NCI-H774 (cell line): ENCODE measurements at regions not wholly inside any gene's neighbourhood (a gene's known extent, or its start where the extent isn't known, plus 50 kb on each side); places are given as distances from the start of the nearest gene placed in this dataset.
"Not testable (repeated sequence)": the region's sequence is repeated elsewhere in the genome, so short reads cannot be mapped to it uniquely, and the experiment has no call there.

Experiments used
- DNase-seq: peaks from one replicate; lab custom pipeline; 2025; lab: John Stamatoyannopoulos, UW

DNA sequence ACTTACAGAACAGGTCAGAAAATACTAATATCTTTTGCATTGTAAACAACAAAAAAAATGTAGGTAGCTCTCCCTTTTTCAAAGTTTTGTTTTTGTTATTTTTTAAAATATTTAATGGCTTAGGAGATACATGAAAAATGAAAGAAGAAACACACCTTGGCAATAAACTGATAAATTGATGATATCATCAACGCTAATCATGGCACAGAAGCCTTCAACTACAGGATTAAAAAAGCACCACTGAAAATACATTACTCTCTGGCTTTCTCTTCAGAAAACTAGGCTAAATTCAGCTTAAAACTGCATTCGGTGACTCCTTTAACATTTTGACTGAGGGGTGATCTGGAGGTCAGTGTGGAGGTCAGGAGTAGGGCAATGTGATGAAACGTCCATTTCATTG is 1018.8 kb upstream of the FANCL start:
- no peak for DNase-seq

DNA sequence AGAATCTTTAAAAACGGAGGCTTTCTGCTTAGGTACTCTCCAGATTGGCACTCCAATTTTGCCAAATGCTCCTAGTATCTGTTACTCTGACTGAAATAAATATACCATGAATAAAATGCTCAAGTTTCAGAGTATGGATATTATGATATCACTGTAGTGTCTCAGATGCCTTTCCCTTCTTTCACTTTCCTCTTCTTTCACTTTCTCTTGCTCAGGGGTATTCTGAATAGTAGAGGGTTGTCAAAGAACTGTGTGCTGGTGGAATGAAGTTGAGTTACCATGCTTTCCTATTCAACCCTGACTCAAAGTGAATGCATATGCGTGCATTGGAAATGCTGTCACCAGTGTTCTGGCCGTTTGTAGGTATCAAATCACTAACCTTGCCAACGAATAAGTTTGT is 1015.2 kb upstream of the FANCL start:
- no peak for DNase-seq

DNA sequence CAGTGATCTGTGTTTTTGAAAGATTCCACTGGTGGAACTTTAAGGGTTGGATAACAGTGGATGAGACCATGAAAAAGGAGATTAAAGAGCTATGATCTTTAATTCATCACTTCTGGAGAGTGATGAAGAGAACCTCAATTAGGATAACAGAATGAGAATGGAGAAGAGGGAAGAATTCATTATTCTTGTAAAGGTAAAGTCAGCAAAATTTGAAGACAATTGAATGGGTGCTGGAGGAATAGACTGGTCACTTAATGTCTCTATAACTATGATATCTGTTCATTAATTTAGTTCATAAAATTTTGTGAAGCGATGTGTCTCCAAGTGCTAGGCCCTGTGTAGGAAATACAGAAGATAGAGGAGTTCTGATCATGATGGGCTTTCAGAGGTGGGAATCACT is 1013.2 kb upstream of the FANCL start:
- no peak for DNase-seq

DNA sequence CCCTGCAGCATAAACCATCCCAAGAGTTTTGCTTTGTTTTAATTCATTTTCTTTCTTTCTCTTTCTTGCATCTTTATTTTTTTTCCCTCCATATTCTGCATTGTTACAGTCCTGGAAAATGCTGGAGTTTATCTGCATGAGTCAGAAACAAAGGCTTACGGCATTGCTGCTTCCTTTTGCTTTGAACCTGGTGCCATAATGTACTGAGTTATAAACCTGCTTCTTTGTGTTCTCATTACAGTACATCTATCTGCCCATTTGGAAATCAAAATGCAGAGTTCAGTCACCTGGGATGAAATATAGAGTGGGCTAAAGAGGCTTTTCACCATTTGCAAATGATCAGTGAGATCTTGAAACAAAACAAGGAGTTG is 1009.2 kb upstream of the FANCL start:
- DNase-seq: no peak

DNA sequence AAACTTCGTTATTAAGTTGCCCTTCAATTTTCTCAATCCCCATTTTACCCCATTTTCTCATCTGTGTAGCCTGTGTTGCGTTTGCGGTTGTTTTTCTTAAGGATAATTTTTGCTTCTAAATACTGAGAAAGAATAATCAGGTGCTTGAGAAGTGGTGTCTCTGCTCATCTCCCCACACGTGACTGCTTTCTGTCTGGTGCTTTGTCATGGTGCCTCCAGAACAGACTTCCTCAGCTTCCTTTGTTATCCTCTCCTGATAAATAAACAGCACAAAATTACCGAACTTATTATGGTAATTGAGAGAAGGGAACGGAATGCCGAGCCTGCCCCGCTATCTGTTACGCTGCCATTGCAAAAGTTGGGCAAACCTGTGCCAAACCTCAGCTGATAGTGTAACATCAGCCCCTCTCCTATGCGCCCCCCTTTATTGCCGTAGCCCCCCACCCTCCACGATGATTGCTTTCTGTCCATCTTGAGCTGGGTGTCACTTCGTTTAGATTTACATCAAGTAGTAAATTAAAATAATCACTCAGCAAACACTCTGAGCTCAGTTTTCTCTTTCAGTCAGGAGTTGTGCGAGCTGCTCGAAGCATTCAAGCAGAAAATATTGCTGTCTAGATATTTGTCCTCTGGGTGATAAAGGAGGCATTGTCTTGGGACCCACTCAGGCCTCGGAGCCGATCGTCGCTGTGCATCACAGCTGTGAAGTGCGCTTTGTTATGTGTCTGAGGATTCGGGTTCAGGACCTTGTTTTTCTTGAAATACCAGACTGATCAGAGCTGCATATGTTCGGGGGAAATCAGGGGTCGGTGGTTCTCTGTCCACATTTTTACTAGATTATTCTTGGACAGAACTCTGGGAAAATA is 1008.5 kb upstream of the FANCL start:
- DNase-seq: peak; percentile 8

DNA sequence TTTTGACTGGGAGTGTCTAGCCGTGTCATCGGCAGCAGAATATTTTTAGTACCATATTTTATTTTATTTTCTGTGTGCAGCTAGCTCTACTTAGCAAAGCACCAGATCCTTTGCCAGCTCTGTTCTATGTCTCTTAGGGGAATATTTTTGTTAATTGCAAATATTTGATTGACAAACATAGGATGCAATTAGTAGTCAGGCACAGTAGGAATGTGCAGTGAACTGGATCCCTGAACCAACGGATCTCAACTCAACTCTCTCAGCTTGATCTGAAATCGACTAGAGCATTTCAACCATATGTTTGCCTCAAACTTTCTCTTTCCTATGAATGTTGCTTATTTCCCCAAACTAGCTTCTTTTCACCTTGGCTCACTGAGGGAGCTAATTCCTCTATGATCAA is 998.0 kb upstream of the FANCL start:
- no peak for DNase-seq

DNA sequence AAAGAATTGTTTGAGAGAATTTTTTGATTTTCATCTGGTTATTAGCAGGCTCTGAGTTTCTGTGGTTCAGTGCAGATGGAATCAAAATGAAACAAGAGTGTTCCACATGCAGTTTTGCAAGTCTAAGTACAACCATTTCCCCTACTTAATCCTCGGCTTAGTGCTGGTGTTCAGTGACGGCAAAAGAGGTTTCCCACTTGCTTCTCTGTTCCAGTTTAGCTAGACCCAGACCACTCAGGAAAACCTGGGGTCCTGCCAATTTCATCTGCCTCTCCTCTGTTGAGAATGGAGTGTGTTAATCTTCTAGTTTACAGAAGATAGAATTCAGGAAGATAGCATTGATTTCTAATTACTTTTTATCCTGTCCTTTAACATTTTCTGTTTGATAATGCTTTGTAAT is 996.2 kb upstream of the FANCL start:
- DNase-seq: no peak

DNA sequence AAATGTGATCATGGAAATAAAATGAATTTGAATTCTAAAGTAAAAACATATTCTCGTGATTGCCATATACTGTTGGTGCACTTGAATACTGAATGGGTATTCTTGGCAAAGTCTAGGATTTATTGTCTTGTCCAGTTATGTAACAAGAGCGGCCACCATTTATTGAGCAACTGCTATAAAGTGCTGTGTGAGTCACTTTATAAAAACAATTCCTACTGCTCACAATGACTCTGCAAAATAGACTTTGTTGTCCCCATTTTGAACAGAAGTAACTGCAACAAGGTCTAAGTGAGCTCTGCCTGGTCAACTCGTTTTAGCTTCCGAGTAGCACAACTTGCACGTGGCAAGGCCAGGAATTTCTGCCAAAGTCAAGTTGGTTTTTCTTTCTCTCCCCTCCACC is 995.6 kb upstream of the FANCL start:
- DNase-seq: no peak

DNA sequence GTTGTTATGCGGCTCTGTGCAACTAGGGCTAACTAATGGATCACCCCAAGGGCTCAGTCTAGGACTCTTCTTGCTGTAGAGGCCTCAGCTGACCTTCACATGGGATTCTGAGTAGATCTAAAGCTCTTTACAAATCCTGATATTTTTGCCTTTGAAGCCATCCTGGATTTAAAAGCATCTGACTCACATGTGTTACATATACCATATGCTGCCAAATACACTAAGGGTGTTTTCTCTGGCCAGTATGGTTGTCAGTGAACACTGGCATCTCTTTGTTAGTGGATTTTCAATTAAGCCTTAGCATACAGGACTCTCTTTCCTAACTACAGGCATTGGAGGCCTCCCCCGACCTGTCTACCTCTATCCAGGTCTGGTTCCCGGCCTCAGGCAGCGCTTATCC is 992.8 kb upstream of the FANCL start:
- no peak for DNase-seq

DNA sequence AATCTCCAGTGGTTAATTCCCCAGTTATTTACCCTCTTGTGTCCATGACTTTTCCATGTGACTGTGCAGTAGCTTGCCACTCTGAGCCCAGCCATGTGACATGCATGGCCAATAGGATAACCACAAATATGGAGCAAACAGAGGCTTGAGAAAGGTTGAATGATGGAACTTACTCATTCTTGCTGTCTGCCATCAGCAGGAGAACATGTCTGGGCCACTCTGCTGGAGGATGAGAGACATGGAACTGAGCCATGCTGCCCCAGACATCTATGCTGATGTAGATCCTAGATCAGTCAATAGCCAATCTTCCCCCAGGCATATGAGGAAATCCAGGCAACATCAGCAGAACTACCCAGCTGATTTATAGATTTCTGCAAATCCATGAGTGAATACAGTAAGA is 992.3 kb upstream of the FANCL start:
- no peak for DNase-seq

DNA sequence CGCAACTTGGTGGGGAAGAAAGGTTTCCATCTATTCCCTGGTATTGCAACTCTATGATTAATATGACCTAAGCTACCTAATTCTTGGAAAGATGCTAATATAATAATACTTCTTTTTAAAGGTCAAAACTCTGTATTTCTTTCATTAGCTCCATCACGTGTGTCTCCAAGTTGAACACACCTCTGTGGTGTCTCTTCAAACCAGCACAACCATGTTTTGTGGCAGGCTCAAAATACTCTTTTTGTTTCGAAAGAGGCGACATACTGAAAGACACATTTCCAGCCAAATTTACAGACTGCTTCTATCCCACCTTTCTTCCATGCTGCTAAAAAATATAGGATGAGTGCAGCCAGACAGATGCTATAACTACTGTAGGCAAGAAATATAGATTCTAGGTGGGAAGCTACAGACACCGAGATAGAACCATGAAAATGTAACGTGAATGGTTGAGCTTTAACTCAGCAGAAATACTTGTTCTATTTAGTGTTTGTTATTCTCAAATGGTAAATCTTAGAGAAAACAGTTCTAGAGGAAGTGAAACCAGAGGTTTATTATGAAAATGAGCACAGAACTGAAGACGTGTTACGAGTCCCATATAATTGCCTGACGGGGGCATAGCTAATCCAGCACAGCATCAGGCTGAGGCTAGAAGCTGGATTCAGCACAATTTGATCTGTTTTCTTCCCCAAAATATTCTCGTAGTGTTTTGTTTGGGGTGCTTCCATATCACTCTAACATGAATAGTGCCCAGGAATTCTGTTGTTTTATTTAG is 991.5 kb upstream of the FANCL start:
- DNase-seq: no peak

DNA sequence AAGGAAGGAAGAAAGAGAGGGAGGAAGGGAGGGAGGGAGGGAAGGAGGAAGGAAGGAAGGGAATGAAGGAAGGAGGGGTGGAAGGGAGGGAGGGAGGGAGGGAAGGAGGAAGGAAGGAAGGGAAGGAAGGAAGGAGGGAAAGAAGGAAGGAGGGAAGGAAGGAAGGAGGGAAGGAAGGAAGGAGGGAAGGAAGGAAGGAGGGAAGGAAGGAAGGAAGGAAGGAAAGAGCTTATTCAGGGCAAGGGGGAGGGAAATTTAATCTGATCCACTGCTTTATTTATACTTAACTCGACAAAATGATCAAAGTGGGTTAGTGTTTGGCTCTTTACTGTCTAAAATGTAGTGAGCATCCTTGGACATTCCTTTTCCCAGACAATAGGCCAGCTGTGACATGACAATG is 985.2 kb upstream of the FANCL start:
- not testable (repeated sequence) for DNase-seq

DNA sequence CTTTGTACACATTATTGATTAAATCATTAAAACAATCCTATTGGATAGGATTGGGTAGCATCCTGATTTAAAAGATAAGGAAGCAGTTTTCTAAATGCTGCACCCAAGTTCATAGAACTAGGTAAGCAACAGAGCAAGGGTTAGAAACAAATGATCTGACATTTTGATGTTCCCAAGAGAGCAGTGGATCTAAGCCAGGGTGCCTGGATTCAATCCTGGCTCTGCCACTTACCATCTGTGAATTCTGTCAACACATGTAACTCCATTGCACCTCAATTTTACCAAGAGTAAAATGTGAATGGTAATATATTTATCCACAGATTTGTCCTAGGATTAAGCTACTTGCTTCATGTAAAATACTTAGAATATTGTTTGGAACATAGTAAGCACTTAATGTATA is 982.6 kb upstream of the FANCL start:
- DNase-seq: no peak

DNA sequence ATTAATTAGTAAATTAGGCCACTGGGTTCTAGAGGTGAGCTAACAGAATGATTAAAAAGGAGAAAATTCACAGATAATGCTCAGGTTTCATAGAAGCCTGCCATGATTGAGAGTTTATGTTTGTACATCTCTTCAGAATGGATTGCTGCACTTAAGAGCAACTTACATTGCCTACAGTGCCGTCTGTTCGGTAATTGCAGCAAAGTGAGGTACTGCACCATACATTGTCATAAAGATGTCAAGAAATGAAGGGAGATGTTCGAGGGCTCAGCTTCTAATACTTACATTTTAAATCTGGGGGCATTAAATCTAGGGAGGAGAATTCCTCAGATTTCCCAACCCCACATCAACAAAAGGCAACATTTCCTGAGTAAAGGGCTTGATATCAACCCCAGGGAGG is 976.2 kb upstream of the FANCL start:
- no peak for DNase-seq

DNA sequence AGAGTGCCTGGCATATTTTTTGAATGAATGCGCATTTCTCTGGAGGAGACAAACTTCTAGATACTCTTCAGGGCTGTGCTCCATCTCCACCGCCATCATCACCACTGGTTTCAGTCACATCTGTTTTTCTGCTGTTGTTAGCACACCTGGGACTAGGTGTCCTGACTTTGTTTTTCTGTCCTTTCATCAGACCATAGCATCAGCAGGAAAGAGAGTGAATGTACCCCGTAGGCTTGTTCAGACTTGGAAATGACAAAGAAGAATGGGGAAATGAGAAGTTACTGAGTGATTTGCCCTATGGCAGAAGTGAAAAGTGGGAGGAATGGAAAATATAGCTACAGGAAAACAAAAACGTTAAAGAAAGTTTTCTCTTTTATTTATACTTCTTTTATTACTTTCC is 965.2 kb upstream of the FANCL start:
- no peak for DNase-seq

DNA sequence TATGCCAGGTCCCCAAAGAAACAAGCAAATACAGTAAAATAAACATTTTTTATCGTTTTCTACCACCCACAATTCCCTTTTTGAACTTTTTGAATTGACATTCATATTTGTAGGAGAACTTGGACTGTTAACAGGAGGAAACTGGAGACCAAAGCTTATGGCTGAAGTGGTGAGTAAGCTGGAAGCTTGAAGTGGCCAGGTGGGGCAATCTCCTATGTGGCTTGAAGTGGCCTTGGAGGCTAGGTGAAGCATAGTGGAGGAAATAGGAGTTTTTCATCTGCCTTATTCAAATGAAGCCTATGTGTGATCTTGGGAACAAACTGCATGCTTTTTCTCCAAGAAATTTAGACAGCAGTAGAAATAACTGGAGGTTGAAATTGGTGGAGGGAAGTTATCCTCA is 962.9 kb upstream of the FANCL start:
- no peak for DNase-seq

DNA sequence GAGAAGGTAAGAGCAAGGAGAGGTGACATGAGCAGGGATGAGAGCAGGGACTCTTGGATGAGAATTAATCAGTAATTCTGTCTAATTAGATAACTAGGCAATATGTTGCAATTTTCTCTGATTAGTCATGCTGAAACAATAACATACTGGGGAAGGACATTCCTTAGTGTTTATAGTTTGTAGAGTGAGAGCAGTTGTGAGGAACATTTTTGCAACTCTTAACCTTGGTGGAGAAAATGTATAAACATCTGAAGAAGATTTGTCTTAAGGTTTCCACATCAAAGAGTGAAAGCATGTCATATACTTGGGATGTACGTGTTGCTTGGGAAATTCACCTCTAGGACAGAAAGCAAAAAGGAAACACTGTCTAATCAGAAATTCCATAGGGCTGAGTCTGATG is 955.4 kb upstream of the FANCL start:
- no peak for DNase-seq

DNA sequence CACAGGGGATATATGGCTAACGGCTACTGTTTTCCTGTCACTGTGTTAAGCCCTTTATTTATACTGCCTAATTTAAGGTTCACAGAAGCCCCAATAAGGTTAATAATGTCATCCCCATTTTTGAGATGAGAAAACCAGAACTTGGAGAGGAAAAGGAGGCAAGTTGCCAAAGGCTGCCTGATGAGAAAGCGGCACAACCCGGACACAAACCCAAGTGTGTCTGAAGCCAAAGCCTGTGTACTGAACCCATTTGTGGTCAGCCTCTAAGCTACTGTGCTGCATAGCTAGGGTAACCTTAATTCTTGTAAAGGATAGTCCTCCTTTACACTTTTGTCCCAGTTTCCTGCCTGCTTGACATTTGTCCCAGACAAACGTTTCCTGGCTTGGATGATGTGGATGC is 954.7 kb upstream of the FANCL start:
- DNase-seq: no peak

DNA sequence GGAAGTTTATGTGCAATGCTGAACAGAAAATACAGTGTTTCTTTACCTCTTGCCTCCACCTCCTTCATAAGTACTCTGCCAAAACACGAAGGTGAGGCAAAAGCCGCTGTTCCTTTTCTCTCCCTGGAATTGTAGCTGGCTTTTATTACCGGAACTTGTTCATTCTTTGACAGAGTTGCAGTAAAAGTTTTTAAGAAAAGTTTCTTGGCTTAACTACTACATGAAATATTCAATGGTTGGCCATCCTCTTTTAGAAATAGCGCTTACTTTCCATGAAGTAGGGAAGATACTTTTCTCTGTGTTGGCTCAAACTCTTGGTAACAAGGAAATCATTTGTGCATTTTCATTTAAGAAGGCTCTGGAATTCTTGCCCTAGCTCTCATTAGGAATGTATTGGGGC is 950.7 kb upstream of the FANCL start:
- DNase-seq: no peak

DNA sequence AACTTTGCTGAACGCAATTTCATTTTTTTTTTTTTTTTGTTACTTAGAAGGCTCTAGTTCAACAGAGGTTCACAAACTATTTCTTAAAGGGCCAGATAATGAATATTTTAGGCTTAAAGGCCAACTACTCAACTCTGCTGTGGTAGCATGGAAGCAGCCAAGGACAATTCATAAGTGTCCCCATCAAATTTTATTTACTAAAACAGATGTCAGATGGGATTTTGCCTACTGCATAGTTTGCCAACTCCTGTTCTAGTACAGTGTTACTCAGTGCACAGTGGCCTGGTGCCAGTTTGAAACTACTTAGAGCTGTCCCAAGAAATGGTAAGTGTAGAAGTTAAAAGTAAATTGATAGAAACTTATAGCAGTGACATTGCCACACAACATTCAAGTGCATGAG is 949.4 kb upstream of the FANCL start:
- DNase-seq: no peak

DNA sequence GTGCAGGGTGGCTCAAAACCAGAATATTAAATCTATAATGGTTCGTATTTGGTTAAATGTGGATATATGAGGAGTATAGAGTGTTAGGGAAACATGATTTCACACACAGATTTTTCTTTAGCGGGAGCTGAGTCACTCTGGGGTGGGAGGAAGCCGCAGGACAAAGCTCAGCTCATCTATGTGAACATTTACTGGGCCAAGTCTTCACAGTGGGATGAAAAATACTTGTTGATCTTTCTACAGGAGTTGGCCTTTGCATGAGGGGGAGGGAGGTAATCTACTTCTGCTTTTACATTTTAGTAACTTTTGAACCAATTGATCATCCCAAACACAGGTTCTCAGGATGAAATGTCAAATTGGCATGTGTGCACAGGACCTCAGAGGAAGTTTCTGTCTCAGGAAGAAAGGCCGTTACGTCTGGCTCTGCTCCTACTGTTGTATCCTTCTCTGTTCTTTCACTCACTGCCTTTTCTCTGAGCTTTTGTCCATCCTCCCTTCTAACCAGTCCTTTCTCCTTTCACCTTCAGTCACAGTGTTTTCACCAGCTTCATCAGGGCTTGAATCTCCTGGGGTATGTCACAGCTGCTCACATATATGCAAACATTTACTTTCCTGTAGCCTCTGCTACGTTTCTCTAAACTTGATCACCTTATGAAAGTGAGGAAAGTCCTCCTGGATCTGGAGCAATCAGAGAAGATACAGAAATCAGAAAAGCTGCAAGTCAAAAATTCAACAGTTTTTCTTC is 943.3 kb upstream of the FANCL start:
- DNase-seq: no peak

DNA sequence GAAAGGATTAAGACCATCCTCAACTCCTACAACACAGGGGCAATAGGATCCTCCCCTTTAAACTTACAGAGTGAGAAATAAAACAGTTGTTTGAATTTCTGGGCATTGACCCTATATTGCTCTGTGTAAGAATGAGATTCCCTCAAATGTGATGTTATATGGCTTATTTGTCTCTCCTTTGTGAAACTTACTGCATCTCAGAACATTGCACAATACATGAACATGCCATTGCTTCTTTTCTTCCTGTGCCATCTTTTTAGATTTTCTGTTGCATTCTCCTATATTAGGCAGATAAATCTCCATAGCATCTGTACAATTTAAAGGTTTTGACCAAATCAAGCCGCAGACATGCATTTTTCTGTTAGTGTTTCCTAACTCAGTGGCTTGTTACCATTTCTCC is 941.9 kb upstream of the FANCL start:
- DNase-seq: no peak

DNA sequence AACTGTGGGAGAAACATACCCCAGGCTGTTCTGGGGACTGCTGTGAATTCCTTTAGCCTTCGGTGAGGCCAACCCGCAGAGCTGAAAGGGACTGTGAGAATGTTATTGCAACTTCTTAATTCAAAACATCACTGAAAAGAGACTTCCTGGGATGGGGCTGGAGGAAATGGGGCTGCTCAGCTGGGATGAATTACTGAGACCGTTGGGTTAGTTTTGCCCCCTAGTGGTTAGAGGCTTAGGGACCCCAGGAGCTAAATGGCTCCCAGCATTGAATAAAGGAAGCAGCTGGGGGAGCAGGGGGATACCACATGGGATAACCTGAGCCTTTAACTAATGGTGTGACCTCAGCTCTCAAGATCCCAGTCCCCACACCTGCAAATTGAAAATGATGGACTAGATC is 941.1 kb upstream of the FANCL start:
- DNase-seq: no peak
